ENCODE measurements at regions not wholly inside any gene's neighbourhood (a gene's known extent, or its start where the extent isn't known, plus 50 kb on each side); places are given as distances from the start of the nearest gene placed in this dataset.

DNA sequence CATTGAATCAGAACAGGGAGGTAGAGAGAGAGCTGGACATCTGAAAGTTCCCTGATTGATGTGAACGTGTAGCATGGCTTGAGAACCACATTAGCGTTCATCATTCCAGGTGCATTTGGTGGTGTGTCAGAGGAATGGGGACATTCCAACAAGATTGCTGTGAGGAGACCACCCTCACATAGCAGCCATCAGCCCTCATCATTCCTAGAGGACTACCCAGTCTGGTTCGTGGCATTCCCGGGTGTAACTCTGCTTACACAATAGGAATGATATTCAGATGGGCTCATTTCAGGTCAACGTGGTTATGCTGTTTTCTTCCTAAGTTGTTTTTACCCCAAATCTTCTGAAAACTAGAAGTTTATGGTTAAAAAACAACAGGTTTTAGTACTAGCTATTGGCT, 62.2 kb upstream of the KLHL31 start:
- Histone ChIP-seq H3K9me3 (no peaks in the 10 kb centered on the region), H3K27ac (no peak overlapping the region), H3K36me3 (no peaks in the 10 kb centered on the region), H3K4me1 (ENCODE audit: insufficient read depth) (peaks cover 3% of the 10 kb centered on the region), H3K4me3 (no peak overlapping the region), H3K27me3 (no peaks in the 10 kb centered on the region)
- TF ChIP-seq POLR2A (IDR thresholded peaks at IDR 0.05) (no peak), EP300 (IDR thresholded peaks at IDR 0.05) (no peak)
- TF ChIP-seq, protein P1, sequence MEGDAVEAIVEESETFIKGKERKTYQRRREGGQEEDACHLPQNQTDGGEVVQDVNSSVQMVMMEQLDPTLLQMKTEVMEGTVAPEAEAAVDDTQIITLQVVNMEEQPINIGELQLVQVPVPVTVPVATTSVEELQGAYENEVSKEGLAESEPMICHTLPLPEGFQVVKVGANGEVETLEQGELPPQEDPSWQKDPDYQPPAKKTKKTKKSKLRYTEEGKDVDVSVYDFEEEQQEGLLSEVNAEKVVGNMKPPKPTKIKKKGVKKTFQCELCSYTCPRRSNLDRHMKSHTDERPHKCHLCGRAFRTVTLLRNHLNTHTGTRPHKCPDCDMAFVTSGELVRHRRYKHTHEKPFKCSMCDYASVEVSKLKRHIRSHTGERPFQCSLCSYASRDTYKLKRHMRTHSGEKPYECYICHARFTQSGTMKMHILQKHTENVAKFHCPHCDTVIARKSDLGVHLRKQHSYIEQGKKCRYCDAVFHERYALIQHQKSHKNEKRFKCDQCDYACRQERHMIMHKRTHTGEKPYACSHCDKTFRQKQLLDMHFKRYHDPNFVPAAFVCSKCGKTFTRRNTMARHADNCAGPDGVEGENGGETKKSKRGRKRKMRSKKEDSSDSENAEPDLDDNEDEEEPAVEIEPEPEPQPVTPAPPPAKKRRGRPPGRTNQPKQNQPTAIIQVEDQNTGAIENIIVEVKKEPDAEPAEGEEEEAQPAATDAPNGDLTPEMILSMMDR (IDR thresholded peaks at IDR 0.05), result no peak
- no peak for DNase-seq
- intact Hi-C loops (cut with DNase I), result loop anchor here in 3 of 4 donors (5.0 to 10.0 kb wide), 4 partner anchors 227 to 235 kb away; no protein-coding TSS in a partner anchor
- 84 to 86% (median 86%) methylated on average over 5 of the region's 5 CpGs for WGBS, 3 donors

- DNase-seq, result peak; percentile 61 to 87 (median 78)
- TF ChIP-seq, protein P1 (IDR thresholded peaks at IDR 0.05), result peak; percentile 58 to 71 (median 71)
- TF ChIP-seq EP300 (IDR thresholded peaks at IDR 0.05), result no peak
- H3K36me3 ChIP-seq, result no peaks in the 10 kb centered on the region
These were observed 60.4 kb upstream of the KLHL31 start for GRCh38 chr6:53725791-53726575.

DNA sequence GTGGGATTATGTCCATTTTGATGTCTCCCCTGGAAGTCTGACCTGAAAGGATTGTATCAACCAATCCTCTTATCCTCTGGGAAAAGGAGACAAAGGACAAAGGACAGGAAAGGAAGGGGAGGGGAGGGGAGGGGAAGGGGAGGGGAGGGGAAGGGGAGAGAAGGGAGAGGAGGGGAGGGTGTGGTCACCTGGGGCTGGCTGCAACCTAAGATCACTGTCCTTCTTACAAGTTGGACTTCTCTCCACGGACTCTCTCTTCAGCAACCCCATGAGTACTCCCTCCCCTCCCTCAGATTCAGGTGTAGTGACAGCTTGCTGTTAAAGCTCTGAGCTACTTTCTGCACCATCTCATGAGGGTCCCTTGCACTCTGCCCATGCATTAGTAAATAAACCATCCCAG, 58.9 kb upstream of the KLHL31 start:
- Histone ChIP-seq H3K4me1 (ENCODE audit: insufficient read depth) (peaks cover 2% of the 10 kb centered on the region), H3K27ac (no peak overlapping the region), H3K9me3 (no peaks in the 10 kb centered on the region), H3K36me3 (no peaks in the 10 kb centered on the region), H3K27me3 (no peaks in the 10 kb centered on the region), H3K4me3 (no peak overlapping the region)
- 84 to 94% (median 92%) methylated on average over 1 of the region's 1 CpG for WGBS, 3 donors
- intact Hi-C loops (cut with DNase I), result loop anchor here in 2 of 4 donors (10.0 kb wide), 2 partner anchors 230 kb away; no protein-coding TSS in a partner anchor
- TF ChIP-seq, protein P1 (IDR thresholded peaks at IDR 0.05), result no peak
- TF ChIP-seq EP300 (IDR thresholded peaks at IDR 0.05) (no peak), POLR2A (IDR thresholded peaks at IDR 0.05) (no peak)
- no peak for DNase-seq

More at GRCh38 chr6:53725791-53726575, 60.4 kb upstream of the KLHL31 start:
- Histone ChIP-seq H3K27me3 (no peaks in the 10 kb centered on the region), H3K27ac (no peak overlapping the region), H3K9me3 (no peaks in the 10 kb centered on the region), H3K4me1 (ENCODE audit: insufficient read depth) (peaks cover 2% of the 10 kb centered on the region), H3K4me3 (no peak overlapping the region)
- WGBS, 3 donors, result 41 to 43% (median 43%) methylated on average over 18 of the region's 18 CpGs
- intact Hi-C loops (cut with DNase I), result loop anchor here in 3 of 4 donors (5.0 to 10.0 kb wide), 4 partner anchors 229 to 234 kb away; no protein-coding TSS in a partner anchor

- Histone ChIP-seq H3K27me3 (no peaks in the 10 kb centered on the region), H3K4me3 (no peak overlapping the region), H3K27ac (no peak overlapping the region), H3K9me3 (no peaks in the 10 kb centered on the region), H3K36me3 (no peaks in the 10 kb centered on the region), H3K4me1 (ENCODE audit: insufficient read depth) (no peaks in the 10 kb centered on the region)
- DNase-seq, result no peak
- intact Hi-C loops (cut with DNase I), result loop anchor here in 2 of 4 donors (10.0 kb wide), 2 partner anchors 229 to 231 kb away; no protein-coding TSS in a partner anchor
- 92 to 96% (median 92%) methylated on average over 1 of the region's 1 CpG for WGBS, 3 donors
- TF ChIP-seq POLR2A (IDR thresholded peaks at IDR 0.05), result no peak
- TF ChIP-seq EP300 (IDR thresholded peaks at IDR 0.05), result no peak
- TF ChIP-seq, protein P1 (IDR thresholded peaks at IDR 0.05), result no peak
These were observed 57.8 kb upstream of the KLHL31 start for GRCh38 chr6:53723331-53723730.

Data from ovary (tissue), 7 donors.